NOMO-1 treated with dmso at 0.1 percent for 144 hours (cell line): ENCODE measurements at regions not wholly inside any gene's neighbourhood (a gene's known extent, or its start where the extent isn't known, plus 50 kb on each side); places are given as distances from the start of the nearest gene placed in this dataset.

ENCODE experiments used
- DNase-seq: peaks from one replicate; lab custom pipeline; 2025; ENCODE audit not compliant: unreplicated experiment; lab: John Stamatoyannopoulos, UW

GRCh38 chr1:195458365-195458764, 1149.9 kb downstream of the KCNT2 start:
- no peak for DNase-seq

- no peak for DNase-seq
These were observed 1157.4 kb downstream of the KCNT2 start for GRCh38 chr1:195450794-195451193.

- no peak for DNase-seq
These were observed 1168.6 kb downstream of the KCNT2 start for GRCh38 chr1:195439661-195440060.

- DNase-seq: no peak
These were observed 1173.6 kb downstream of the KCNT2 start for GRCh38 chr1:195434566-195435203.

- no peak for DNase-seq
These were observed 1177.4 kb downstream of the KCNT2 start for GRCh38 chr1:195430826-195431225.

- no peak for DNase-seq
These were observed 1179.3 kb downstream of the KCNT2 start for GRCh38 chr1:195428927-195429326.

- no peak for DNase-seq
These were observed 1192.7 kb downstream of the KCNT2 start for GRCh38 chr1:195415584-195415983.

GRCh38 chr1:195394567-195394966, 1213.7 kb downstream of the KCNT2 start:
- no peak for DNase-seq

GRCh38 chr1:195376190-195376589, 1232.0 kb downstream of the KCNT2 start:
- DNase-seq: no peak

GRCh38 chr1:195373856-195374255, 1234.4 kb downstream of the KCNT2 start:
- DNase-seq: no peak

- DNase-seq: no peak
These were observed 1263.1 kb downstream of the KCNT2 start for GRCh38 chr1:195345149-195345548.

- DNase-seq: no peak
These were observed 1270.6 kb downstream of the KCNT2 start for GRCh38 chr1:195337646-195338045.

- DNase-seq: no peak
These were observed 1271.4 kb downstream of the KCNT2 start for GRCh38 chr1:195336812-195337211.

GRCh38 chr1:195335541-195335940, 1272.7 kb downstream of the KCNT2 start:
- DNase-seq: no peak

GRCh38 chr1:195332102-195332501, 1276.1 kb downstream of the KCNT2 start:
- DNase-seq: no peak

- no peak for DNase-seq
These were observed 1279.6 kb downstream of the KCNT2 start for GRCh38 chr1:195328681-195329080.

- DNase-seq: peak; percentile 27
These were observed 1280.1 kb downstream of the KCNT2 start for GRCh38 chr1:195328102-195328501.

GRCh38 chr1:195327361-195327760, 1280.9 kb downstream of the KCNT2 start:
- DNase-seq: no peak

- DNase-seq: no peak
These were observed 1281.9 kb downstream of the KCNT2 start for GRCh38 chr1:195326325-195326724.

GRCh38 chr1:195325181-195325580, 1283.1 kb downstream of the KCNT2 start:
- no peak for DNase-seq

- DNase-seq: no peak
These were observed 1302.0 kb downstream of the KCNT2 start for GRCh38 chr1:195306281-195306680.

- no peak for DNase-seq
These were observed 1313.3 kb downstream of the KCNT2 start for GRCh38 chr1:195294911-195295310.

GRCh38 chr1:195278644-195279043, 1329.6 kb downstream of the KCNT2 start:
- no peak for DNase-seq
